Gastrocnemius medialis (tissue), 4 donors: ENCODE measurements at regions not wholly inside any gene's neighbourhood (a gene's known extent, or its start where the extent isn't known, plus 50 kb on each side); places are given as distances from the start of the nearest gene placed in this dataset.

Experiments
- ATAC-seq, 2 donors: fragments of 150-250 bp; one replicate each; pipeline ENCODE4 v1.9.1; 2016
- DNase-seq, 2 donors: peaks; one replicate each; pipeline ENCODE4 v3.0.0-alpha.2; 2019
- H3K27ac ChIP-seq, 4 donors: fragments of 200-600 bp; sonication (generic); 1 replicate in 1 of 4; 2 replicates in 3 of 4; pipeline ENCODE4 v1.5.1; 2016 to 2018; ENCODE audit warnings: mild to moderate bottlenecking in 2 of 4, moderate library complexity in 1 of 4
- H3K27me3 ChIP-seq, 3 donors: fragments of 200-600 bp; sonication (generic) in 2 of 3; 1 replicate in 1 of 3; 2 replicates in 2 of 3; pipeline versions ENCODE4 v1.5.1 to v1.6.0; 2016 to 2019; ENCODE audit warnings: mild to moderate bottlenecking in 1 of 3, moderate library complexity in 1 of 3
- H3K36me3 ChIP-seq, 2 donors: fragments of 200-600 bp; sonication (generic) in 1 of 2; one replicate each; pipeline ENCODE4 v1.5.1; 2017 to 2018
- H3K4me1 ChIP-seq, 2 donors: fragments of 200-600 bp; sonication (generic) in 1 of 2; one replicate each; pipeline ENCODE4 v1.5.1; 2016 to 2017; ENCODE audit warnings: mild to moderate bottlenecking in 2 of 2
- H3K4me3 ChIP-seq, 4 donors: fragments of 200-600 bp; sonication (generic) in 3 of 4; 1 replicate in 1 of 4; 2 replicates in 3 of 4; pipeline ENCODE4 v1.5.1; 2016 to 2019; ENCODE audit warnings: mild to moderate bottlenecking in 2 of 4
- H3K9me3 ChIP-seq, 3 donors: fragments of 200-600 bp; sonication (generic) in 2 of 3; 1 replicate in 1 of 3; 2 replicates in 2 of 3; pipeline ENCODE4 v1.5.1; 2016 to 2019
- CTCF ChIP-seq, 5 experiments: fragments of 450-650 bp in 3 of 5; fragments of 200-600 bp in 2 of 5; sonication (generic) in 2 of 5; IDR thresholded peaks in 4 of 5; conservative IDR thresholded peaks in 1 of 5; 1 replicate in 4 of 5; 2 replicates in 1 of 5; pipeline ENCODE4 v1.5.1; 2016 to 2019; ENCODE audit warnings: antibody characterized with exemption in 5 of 5, mild to moderate bottlenecking in 3 of 5, moderate library complexity in 3 of 5
- POLR2A ChIP-seq, 2 donors: fragments of 450-650 bp; IDR thresholded peaks; one replicate each; pipeline ENCODE4 v1.6.1; 2017; ENCODE audit warnings: antibody characterized with exemption in 2 of 2, mild to moderate bottlenecking in 2 of 2, moderate library complexity in 2 of 2
- in situ Hi-C, 4 donors: fragments of 200-750 bp; cut with MboI; loops; one replicate each; pipeline versions ENCODE4 v1.15.0 to v1.8.0; 2017; ENCODE audit warnings: low sequenced_read_pairs in 4 of 4
- intact Hi-C: fragments of 100-400 bp; cut with DNase I; formaldehyde crosslinking; loops from one replicate; pipeline ENCODE4 v1.15.1; 2023; ENCODE audit warnings: low total_unique reads

GRCh38 chrX:55142206-55142918 lies 53.5 kb downstream of the PAGE2 start:
- no peak for ATAC-seq
- Histone ChIP-seq H3K4me1 (no peaks in the 10 kb centered on the region), H3K36me3 (no peaks in the 10 kb centered on the region), H3K27ac (no peak overlapping the region), H3K9me3 (no peaks in the 10 kb centered on the region), H3K27me3 (no peaks in the 10 kb centered on the region), H3K4me3 (no peak overlapping the region)
- TF ChIP-seq CTCF (IDR thresholded peaks at IDR 0.05 in 4 of 5, conservative IDR thresholded peaks at IDR 0.05 in 1 of 5) (no peak), POLR2A (IDR thresholded peaks at IDR 0.05) (no peak)
- intact Hi-C loops = no loop called here
- in situ Hi-C loops = no loop called here
- no peak for DNase-seq

- intact Hi-C loops = no loop called here
- in situ Hi-C loops = no loop called here
- no peaks in the 10 kb centered on the region for H3K4me1 ChIP-seq
- no peaks in the 10 kb centered on the region for H3K27me3 ChIP-seq
- H3K9me3 ChIP-seq = no peaks in the 10 kb centered on the region
- H3K27ac ChIP-seq = no peak overlapping the region
- no peak for TF ChIP-seq CTCF (IDR thresholded peaks at IDR 0.05 in 4 of 5, conservative IDR thresholded peaks at IDR 0.05 in 1 of 5)
- no peak for TF ChIP-seq POLR2A (IDR thresholded peaks at IDR 0.05)
- DNase-seq = no peak
- no peaks in the 10 kb centered on the region for H3K36me3 ChIP-seq
- ATAC-seq = no peak
- H3K4me3 ChIP-seq = no peak overlapping the region
These were observed 54.1 kb downstream of the PAGE2 start for GRCh38 chrX:55142919-55143310.

GRCh38 chrX:55143621-55144020 lies 54.8 kb downstream of the PAGE2 start:
- Histone ChIP-seq H3K9me3 (no peaks in the 10 kb centered on the region), H3K4me1 (no peaks in the 10 kb centered on the region), H3K4me3 (no peak overlapping the region), H3K27ac (no peak overlapping the region), H3K27me3 (no peaks in the 10 kb centered on the region), H3K36me3 (no peaks in the 10 kb centered on the region)
- no peak for DNase-seq
- intact Hi-C loops (no loop called here), in situ Hi-C loops (no loop called here)
- no peak for TF ChIP-seq POLR2A (IDR thresholded peaks at IDR 0.05)
- TF ChIP-seq CTCF (IDR thresholded peaks at IDR 0.05 in 4 of 5, conservative IDR thresholded peaks at IDR 0.05 in 1 of 5) = no peak
- ATAC-seq = no peak

GRCh38 chrX:55144697-55145096 lies 55.9 kb downstream of the PAGE2 start:
- TF ChIP-seq CTCF (IDR thresholded peaks at IDR 0.05 in 4 of 5, conservative IDR thresholded peaks at IDR 0.05 in 1 of 5) (no peak), POLR2A (IDR thresholded peaks at IDR 0.05) (no peak)
- intact Hi-C loops = no loop called here

GRCh38 chrX:55149242-55149641 lies 60.4 kb downstream of the PAGE2 start:
- H3K27me3 ChIP-seq = no peaks in the 10 kb centered on the region
- in situ Hi-C loops (no loop called here), intact Hi-C loops (no loop called here)
- DNase-seq = no peak
- H3K27ac ChIP-seq = peak overlapping the region in 2 of 4 donors; percentile 15 to 35
- no peaks in the 10 kb centered on the region for H3K4me1 ChIP-seq
- no peak for ATAC-seq
- H3K36me3 ChIP-seq = no peaks in the 10 kb centered on the region
- H3K4me3 ChIP-seq = no peak overlapping the region
- no peaks in the 10 kb centered on the region for H3K9me3 ChIP-seq
- TF ChIP-seq CTCF (IDR thresholded peaks at IDR 0.05 in 4 of 5, conservative IDR thresholded peaks at IDR 0.05 in 1 of 5) = no peak
- TF ChIP-seq POLR2A (IDR thresholded peaks at IDR 0.05) = no peak

More at GRCh38 chrX:55144697-55145096, 55.9 kb downstream of the PAGE2 start:
- no peak for ATAC-seq
- no peak overlapping the region for H3K4me3 ChIP-seq
- no peaks in the 10 kb centered on the region for H3K9me3 ChIP-seq
- no peaks in the 10 kb centered on the region for H3K27me3 ChIP-seq
- in situ Hi-C loops = no loop called here
- H3K36me3 ChIP-seq = no peaks in the 10 kb centered on the region
- no peaks in the 10 kb centered on the region for H3K4me1 ChIP-seq
- H3K27ac ChIP-seq = no peak overlapping the region
- no peak for DNase-seq
